ENCODE measurements at regions not wholly inside any gene's neighbourhood (a gene's known extent, or its start where the extent isn't known, plus 50 kb on each side); places are given as distances from the start of the nearest gene placed in this dataset.

DNA sequence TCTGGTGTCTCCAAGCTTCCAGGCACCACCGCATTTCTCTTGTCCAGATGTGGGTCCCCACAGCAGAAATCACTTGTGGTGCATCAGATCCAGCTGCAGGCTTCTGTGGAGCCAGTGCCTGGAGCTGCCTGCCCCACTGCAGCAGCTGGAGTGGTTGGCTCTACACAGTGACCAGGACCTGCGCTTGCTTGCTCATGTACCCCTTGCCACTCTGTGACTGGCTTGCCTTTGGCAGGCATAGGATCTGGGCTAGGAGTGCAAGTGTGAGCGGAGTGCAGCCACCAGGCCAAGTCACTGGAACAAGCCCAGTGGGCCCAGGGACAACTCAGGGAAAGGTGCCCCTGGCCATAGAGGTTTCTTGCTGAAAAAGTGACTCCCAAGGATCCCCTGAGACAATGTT lies 1400.0 kb upstream of the ALCAM start:
- H3K27ac ChIP-seq (ENCODE audit: low read length): no peak overlapping the region
- CTCF ChIA-PET: no interaction called here
- TF ChIP-seq TCF7L2 (IDR thresholded peaks at IDR 0.05; ENCODE audit: low read depth, low read length) (no peak), POLR2AphosphoS5 (IDR thresholded peaks at IDR 0.05; ENCODE audit: low read depth, low read length) (no peak), SIN3A (IDR thresholded peaks at IDR 0.05; ENCODE audit: borderline replicate concordance, insufficient read depth, low read depth, low read length) (no peak)
- TF ChIP-seq, protein P1, sequence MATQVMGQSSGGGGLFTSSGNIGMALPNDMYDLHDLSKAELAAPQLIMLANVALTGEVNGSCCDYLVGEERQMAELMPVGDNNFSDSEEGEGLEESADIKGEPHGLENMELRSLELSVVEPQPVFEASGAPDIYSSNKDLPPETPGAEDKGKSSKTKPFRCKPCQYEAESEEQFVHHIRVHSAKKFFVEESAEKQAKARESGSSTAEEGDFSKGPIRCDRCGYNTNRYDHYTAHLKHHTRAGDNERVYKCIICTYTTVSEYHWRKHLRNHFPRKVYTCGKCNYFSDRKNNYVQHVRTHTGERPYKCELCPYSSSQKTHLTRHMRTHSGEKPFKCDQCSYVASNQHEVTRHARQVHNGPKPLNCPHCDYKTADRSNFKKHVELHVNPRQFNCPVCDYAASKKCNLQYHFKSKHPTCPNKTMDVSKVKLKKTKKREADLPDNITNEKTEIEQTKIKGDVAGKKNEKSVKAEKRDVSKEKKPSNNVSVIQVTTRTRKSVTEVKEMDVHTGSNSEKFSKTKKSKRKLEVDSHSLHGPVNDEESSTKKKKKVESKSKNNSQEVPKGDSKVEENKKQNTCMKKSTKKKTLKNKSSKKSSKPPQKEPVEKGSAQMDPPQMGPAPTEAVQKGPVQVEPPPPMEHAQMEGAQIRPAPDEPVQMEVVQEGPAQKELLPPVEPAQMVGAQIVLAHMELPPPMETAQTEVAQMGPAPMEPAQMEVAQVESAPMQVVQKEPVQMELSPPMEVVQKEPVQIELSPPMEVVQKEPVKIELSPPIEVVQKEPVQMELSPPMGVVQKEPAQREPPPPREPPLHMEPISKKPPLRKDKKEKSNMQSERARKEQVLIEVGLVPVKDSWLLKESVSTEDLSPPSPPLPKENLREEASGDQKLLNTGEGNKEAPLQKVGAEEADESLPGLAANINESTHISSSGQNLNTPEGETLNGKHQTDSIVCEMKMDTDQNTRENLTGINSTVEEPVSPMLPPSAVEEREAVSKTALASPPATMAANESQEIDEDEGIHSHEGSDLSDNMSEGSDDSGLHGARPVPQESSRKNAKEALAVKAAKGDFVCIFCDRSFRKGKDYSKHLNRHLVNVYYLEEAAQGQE (IDR thresholded peaks at IDR 0.05; ENCODE audit: insufficient read depth in 1 of 2, low read depth in 2 of 2, low read length in 1 of 2): no peak
- TF ChIP-seq, protein P2, sequence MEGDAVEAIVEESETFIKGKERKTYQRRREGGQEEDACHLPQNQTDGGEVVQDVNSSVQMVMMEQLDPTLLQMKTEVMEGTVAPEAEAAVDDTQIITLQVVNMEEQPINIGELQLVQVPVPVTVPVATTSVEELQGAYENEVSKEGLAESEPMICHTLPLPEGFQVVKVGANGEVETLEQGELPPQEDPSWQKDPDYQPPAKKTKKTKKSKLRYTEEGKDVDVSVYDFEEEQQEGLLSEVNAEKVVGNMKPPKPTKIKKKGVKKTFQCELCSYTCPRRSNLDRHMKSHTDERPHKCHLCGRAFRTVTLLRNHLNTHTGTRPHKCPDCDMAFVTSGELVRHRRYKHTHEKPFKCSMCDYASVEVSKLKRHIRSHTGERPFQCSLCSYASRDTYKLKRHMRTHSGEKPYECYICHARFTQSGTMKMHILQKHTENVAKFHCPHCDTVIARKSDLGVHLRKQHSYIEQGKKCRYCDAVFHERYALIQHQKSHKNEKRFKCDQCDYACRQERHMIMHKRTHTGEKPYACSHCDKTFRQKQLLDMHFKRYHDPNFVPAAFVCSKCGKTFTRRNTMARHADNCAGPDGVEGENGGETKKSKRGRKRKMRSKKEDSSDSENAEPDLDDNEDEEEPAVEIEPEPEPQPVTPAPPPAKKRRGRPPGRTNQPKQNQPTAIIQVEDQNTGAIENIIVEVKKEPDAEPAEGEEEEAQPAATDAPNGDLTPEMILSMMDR (IDR thresholded peaks at IDR 0.05): no peak
- no peaks in the 10 kb centered on the region for H3K4me1 ChIP-seq (ENCODE audit: control insufficient read depth, insufficient read depth, low read length)
- in situ Hi-C loops (cut with HindIII; ENCODE audit: low pct_unique_long_range_greater_than_20kb, low sequenced_read_pairs) (no loop called here), intact Hi-C loops (cut with micrococcal nuclease; ENCODE audit: unreplicated experiment) (no loop called here)
- no peaks in the 10 kb centered on the region for H3K27me3 ChIP-seq (ENCODE audit: control insufficient read depth, insufficient read depth, low read length)
- POLR2A ChIA-PET: no interaction called here
- H3K9me3 ChIP-seq (ENCODE audit: control insufficient read depth, insufficient read depth, low read depth, low read length): no peaks in the 10 kb centered on the region
- H3K4me3 ChIP-seq (ENCODE audit: low read depth in 2 of 2, low read length in 2 of 2): no peak overlapping the region
- no TSS peak for BruUV-seq (replicated peaks)
- no peaks in the 10 kb centered on the region for H3K36me3 ChIP-seq (ENCODE audit: control insufficient read depth, insufficient read depth, low read length)
- no peak for ATAC-seq
- no peak for DNase-seq (ENCODE audit: low read depth, low spot score)

DNA sequence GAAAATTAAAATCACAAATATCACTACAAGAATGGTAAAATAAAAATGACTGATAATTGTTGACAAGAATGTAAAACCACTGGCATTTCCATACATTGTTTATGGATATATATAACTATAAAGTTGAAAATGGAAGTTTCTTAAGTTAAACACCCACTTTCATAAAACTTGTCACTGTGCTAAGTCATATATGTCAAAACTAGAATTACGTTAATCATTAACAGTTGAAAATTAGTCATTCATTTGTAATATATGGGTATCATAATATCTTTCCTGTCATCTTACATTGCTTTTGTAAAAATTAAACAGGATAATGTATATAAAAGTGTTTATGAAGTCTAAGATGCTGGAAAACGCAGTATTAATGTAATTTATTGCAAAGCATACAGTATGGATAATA lies 1398.6 kb upstream of the ALCAM start:
- H3K4me3 ChIP-seq (ENCODE audit: low read depth in 2 of 2, low read length in 2 of 2): no peak overlapping the region
- POLR2A ChIA-PET: no interaction called here
- no peaks in the 10 kb centered on the region for H3K4me1 ChIP-seq (ENCODE audit: control insufficient read depth, insufficient read depth, low read length)
- H3K27me3 ChIP-seq (ENCODE audit: control insufficient read depth, insufficient read depth, low read length): no peaks in the 10 kb centered on the region
- in situ Hi-C loops (cut with HindIII; ENCODE audit: low pct_unique_long_range_greater_than_20kb, low sequenced_read_pairs) (no loop called here), intact Hi-C loops (cut with micrococcal nuclease; ENCODE audit: unreplicated experiment) (no loop called here)
- no peak for TF ChIP-seq TCF7L2 (IDR thresholded peaks at IDR 0.05; ENCODE audit: low read depth, low read length)
- no peak for TF ChIP-seq POLR2AphosphoS5 (IDR thresholded peaks at IDR 0.05; ENCODE audit: low read depth, low read length)
- TF ChIP-seq, protein P1 (IDR thresholded peaks at IDR 0.05; ENCODE audit: insufficient read depth in 1 of 2, low read depth in 2 of 2, low read length in 1 of 2): no peak
- no peak overlapping the region for H3K27ac ChIP-seq (ENCODE audit: low read length)
- DNase-seq (ENCODE audit: low read depth, low spot score): no peak
- BruUV-seq (replicated peaks): no TSS peak
- CTCF ChIA-PET: no interaction called here
- H3K9me3 ChIP-seq (ENCODE audit: control insufficient read depth, insufficient read depth, low read depth, low read length): no peaks in the 10 kb centered on the region
- ATAC-seq: no peak
- H3K36me3 ChIP-seq (ENCODE audit: control insufficient read depth, insufficient read depth, low read length): no peaks in the 10 kb centered on the region
